ENCODE measurements at regions not wholly inside any gene's neighbourhood (a gene's known extent, or its start where the extent isn't known, plus 50 kb on each side); places are given as distances from the start of the nearest gene placed in this dataset.

GRCh38 chr4:189073739-189074138 lies 866.9 kb upstream of the FRG1 start:
- Histone ChIP-seq H3K27ac (ENCODE audit: low read length) (no peak overlapping the region), H3K9me3 (replicated peaks; ENCODE audit: insufficient read depth, low read length) (no peaks in the 10 kb centered on the region), H4K20me1 (ENCODE audit: insufficient read depth, low read length) (no peaks in the 10 kb centered on the region), H3K79me2 (ENCODE audit: low read length) (no peaks in the 10 kb centered on the region), H3K4me3 (ENCODE audit: low read length) (no peak overlapping the region), H3K27me3 (replicated peaks; ENCODE audit: insufficient read depth, low read length) (no peaks in the 10 kb centered on the region), H2AFZ (ENCODE audit: low read length) (no peak overlapping the region), H3K9me2 (replicated peaks; ENCODE audit: insufficient read depth, low read length) (no peaks in the 10 kb centered on the region), H3K4me1 (ENCODE audit: low read length) (no peaks in the 10 kb centered on the region), H3K9ac (ENCODE audit: low read length) (no peak overlapping the region), H3F3A (ENCODE audit: insufficient read depth, low read length) (no peaks in the 10 kb centered on the region), H3K4me2 (ENCODE audit: low read depth, low read length) (no peak overlapping the region), H3K36me3 (replicated peaks; ENCODE audit: insufficient read depth, low read length) (no peaks in the 10 kb centered on the region)
- no peak for TF ChIP-seq EZH2phosphoT487 (IDR thresholded peaks at IDR 0.05; ENCODE audit: low read length)
- no peak for TF ChIP-seq EZH2 (optimal IDR thresholded peaks at IDR 0.05; ENCODE audit: low read depth, low read length)
- no peak for TF ChIP-seq CTCF (IDR thresholded peaks at IDR 0.05; ENCODE audit: low read length)
- DNase-seq = no peak

GRCh38 chr4:189081826-189082225 lies 858.8 kb upstream of the FRG1 start:
- Histone ChIP-seq H4K20me1 (ENCODE audit: insufficient read depth, low read length) (no peaks in the 10 kb centered on the region), H3K27me3 (replicated peaks; ENCODE audit: insufficient read depth, low read length) (no peaks in the 10 kb centered on the region), H3K79me2 (ENCODE audit: low read length) (no peaks in the 10 kb centered on the region), H3K4me3 (ENCODE audit: low read length) (no peak overlapping the region), H3K4me1 (ENCODE audit: low read length) (no peaks in the 10 kb centered on the region), H2AFZ (ENCODE audit: low read length) (no peak overlapping the region), H3K9ac (ENCODE audit: low read length) (no peak overlapping the region), H3F3A (ENCODE audit: insufficient read depth, low read length) (no peaks in the 10 kb centered on the region), H3K36me3 (replicated peaks; ENCODE audit: insufficient read depth, low read length) (no peaks in the 10 kb centered on the region), H3K27ac (ENCODE audit: low read length) (no peak overlapping the region), H3K4me2 (ENCODE audit: low read depth, low read length) (no peak overlapping the region), H3K9me2 (replicated peaks; ENCODE audit: insufficient read depth, low read length) (no peaks in the 10 kb centered on the region), H3K9me3 (replicated peaks; ENCODE audit: insufficient read depth, low read length) (no peaks in the 10 kb centered on the region)
- DNase-seq = no peak
- no peak for TF ChIP-seq EZH2phosphoT487 (IDR thresholded peaks at IDR 0.05; ENCODE audit: low read length)
- no peak for TF ChIP-seq CTCF (IDR thresholded peaks at IDR 0.05; ENCODE audit: low read length)

GRCh38 chr4:189083769-189084168 lies 856.9 kb upstream of the FRG1 start:
- no peak overlapping the region for H3K4me2 ChIP-seq (ENCODE audit: low read depth, low read length)
- H3F3A ChIP-seq (ENCODE audit: insufficient read depth, low read length) = no peaks in the 10 kb centered on the region
- no peaks in the 10 kb centered on the region for H3K9me2 ChIP-seq (replicated peaks; ENCODE audit: insufficient read depth, low read length)
- no peak for DNase-seq
- no peaks in the 10 kb centered on the region for H3K27me3 ChIP-seq (replicated peaks; ENCODE audit: insufficient read depth, low read length)
- TF ChIP-seq EZH2 (optimal IDR thresholded peaks at IDR 0.05; ENCODE audit: low read depth, low read length) = no peak
- no peak for TF ChIP-seq EZH2phosphoT487 (IDR thresholded peaks at IDR 0.05; ENCODE audit: low read length)
- TF ChIP-seq CTCF (IDR thresholded peaks at IDR 0.05; ENCODE audit: low read length) = no peak
- H2AFZ ChIP-seq (ENCODE audit: low read length) = no peak overlapping the region
- no peaks in the 10 kb centered on the region for H3K9me3 ChIP-seq (replicated peaks; ENCODE audit: insufficient read depth, low read length)
- H3K9ac ChIP-seq (ENCODE audit: low read length) = no peak overlapping the region
- no peaks in the 10 kb centered on the region for H3K79me2 ChIP-seq (ENCODE audit: low read length)
- no peaks in the 10 kb centered on the region for H3K36me3 ChIP-seq (replicated peaks; ENCODE audit: insufficient read depth, low read length)
- no peaks in the 10 kb centered on the region for H4K20me1 ChIP-seq (ENCODE audit: insufficient read depth, low read length)
- H3K4me1 ChIP-seq (ENCODE audit: low read length) = no peaks in the 10 kb centered on the region
- no peak overlapping the region for H3K4me3 ChIP-seq (ENCODE audit: low read length)
- no peak overlapping the region for H3K27ac ChIP-seq (ENCODE audit: low read length)
